A549 (cell line): ENCODE measurements at regions not wholly inside any gene's neighbourhood (a gene's known extent, or its start where the extent isn't known, plus 50 kb on each side); places are given as distances from the start of the nearest gene placed in this dataset.
A peak's percentile ranks its signal among the peaks of the same experiment; 100 is the strongest.

Experiments
- CHD2 ChIP-seq: fragments of 150-350 bp; IDR thresholded peaks from 2 replicates; pipeline ENCODE4 v1.6.1; 2014; ENCODE audit warnings: low read length; ENCODE audit not compliant: partially characterized antibody
- CHD4 ChIP-seq: fragments of 200-600 bp; sonication (generic); IDR thresholded peaks from 2 replicates; pipeline ENCODE4 v1.6.1; 2016; ENCODE audit warnings: antibody characterized with exemption, mild to moderate bottlenecking, borderline replicate concordance
- E2F6 ChIP-seq: IDR thresholded peaks from 2 replicates; pipeline ENCODE4 v1.6.1; 2012; ENCODE audit warnings: low read depth, borderline replicate concordance
- EP300 ChIP-seq, 2 experiments: fragments of >200 bp; sonication (Bioruptor Twin); formaldehyde crosslinking; IDR thresholded peaks; 2 replicates in 1 of 2; 3 replicates in 1 of 2; pipeline ENCODE4 v1.6.1; 2016 to 2017
- ESRRA ChIP-seq: fragments of 150-350 bp; IDR thresholded peaks from 2 replicates; pipeline ENCODE4 v1.6.1; 2014; ENCODE audit warnings: mild to moderate bottlenecking, low read length, borderline replicate concordance
- FOSB ChIP-seq: fragments of 250-450 bp; sonication (Bioruptor Pico); IDR thresholded peaks from 2 replicates; pipeline ENCODE4 v1.5.0; 2020; ENCODE audit warnings: mild to moderate bottlenecking, moderate library complexity
- HDAC2 ChIP-seq: fragments of 200-600 bp; sonication (generic); IDR thresholded peaks from 2 replicates; pipeline ENCODE4 v1.6.1; 2016
- HEYL ChIP-seq: fragments of 250-450 bp; sonication (Bioruptor Pico); IDR thresholded peaks from 2 replicates; pipeline ENCODE4 v1.8.0; 2021; ENCODE audit warnings: mild to moderate bottlenecking, moderate library complexity
- HMGXB4 ChIP-seq: fragments of 250-450 bp; sonication (Bioruptor Pico); IDR thresholded peaks from 2 replicates; pipeline ENCODE4 v1.5.0; 2021; ENCODE audit warnings: mild to moderate bottlenecking, moderate library complexity, borderline replicate concordance
- HOXA7 ChIP-seq: fragments of 250-450 bp; sonication (Bioruptor Pico); IDR thresholded peaks from 2 replicates; pipeline ENCODE4 v1.5.0; 2020; ENCODE audit warnings: mild to moderate bottlenecking, moderate library complexity
- HOXB13 ChIP-seq: fragments of 250-450 bp; sonication (Bioruptor Pico); IDR thresholded peaks from 2 replicates; pipeline ENCODE4 v1.5.0; 2020; ENCODE audit warnings: low read depth, mild to moderate bottlenecking, moderate library complexity
- HOXB5 ChIP-seq: fragments of 250-450 bp; sonication (Bioruptor Pico); IDR thresholded peaks from 2 replicates; pipeline ENCODE4 v1.5.0; 2020; ENCODE audit warnings: mild to moderate bottlenecking, moderate library complexity
- JUN ChIP-seq, 2 experiments: fragments of >200 bp; sonication (Bioruptor Twin); formaldehyde crosslinking; IDR thresholded peaks; 2 replicates in 1 of 2; 3 replicates in 1 of 2; pipeline ENCODE4 v1.6.1; 2016 to 2017
- KDM1A ChIP-seq: fragments of 200-600 bp; sonication (generic); IDR thresholded peaks from 2 replicates; pipeline ENCODE4 v1.6.1; 2016; ENCODE audit warnings: low read depth, mild to moderate bottlenecking
- KDM5A ChIP-seq: fragments of 200-600 bp; sonication (generic); IDR thresholded peaks from 2 replicates; pipeline ENCODE4 v1.6.1; 2016; ENCODE audit warnings: antibody characterized with exemption, mild to moderate bottlenecking
- MAZ ChIP-seq: fragments of 150-350 bp; IDR thresholded peaks from 2 replicates; pipeline ENCODE4 v1.6.1; 2014; ENCODE audit warnings: antibody characterized with exemption, low read depth, low read length, borderline replicate concordance
- MYC ChIP-seq: IDR thresholded peaks from 2 replicates; pipeline ENCODE4 v1.6.1; 2012; ENCODE audit warnings: mild to moderate bottlenecking, inconsistent platforms, low read length, improper control_type of control experiment, borderline replicate concordance
- NFE2L2 ChIP-seq: fragments of 150-350 bp; conservative IDR thresholded peaks from 2 replicates; pipeline ENCODE4 v1.6.1; 2014; ENCODE audit warnings: low read length
- PHF8 ChIP-seq: fragments of 200-600 bp; sonication (generic); IDR thresholded peaks from 2 replicates; pipeline ENCODE4 v1.6.1; 2016; ENCODE audit warnings: low read depth, mild to moderate bottlenecking, antibody characterized with exemption, moderate library complexity, borderline replicate concordance
- POLR2A ChIP-seq: IDR thresholded peaks from 2 replicates; pipeline ENCODE4 v1.6.1; 2012; ENCODE audit warnings: mild to moderate bottlenecking, low read length
- RARB ChIP-seq: fragments of 250-450 bp; sonication (Bioruptor Pico); IDR thresholded peaks from 2 replicates; pipeline ENCODE4 v1.8.0; 2021; ENCODE audit warnings: mild to moderate bottlenecking, moderate library complexity
- RCOR1 ChIP-seq: fragments of 150-350 bp; IDR thresholded peaks from 2 replicates; pipeline ENCODE4 v1.6.1; 2014; ENCODE audit warnings: antibody characterized with exemption, low read length, low read depth
- RFX5 ChIP-seq: fragments of 450-650 bp; IDR thresholded peaks from 2 replicates; pipeline ENCODE4 v1.7.1; 2014; ENCODE audit warnings: antibody characterized with exemption, mild to moderate bottlenecking, moderate library complexity
- RNF2 ChIP-seq: fragments of 200-600 bp; sonication (generic); IDR thresholded peaks from 2 replicates; pipeline ENCODE4 v1.6.1; 2016; ENCODE audit warnings: low read depth, mild to moderate bottlenecking, antibody characterized with exemption, moderate library complexity, borderline replicate concordance
- SMC3 ChIP-seq: fragments of >200 bp; sonication (Bioruptor Twin); formaldehyde crosslinking; IDR thresholded peaks from 3 replicates; pipeline ENCODE4 v1.6.1; 2018; ENCODE audit warnings: inconsistent platforms
- TFCP2L1 ChIP-seq: fragments of 250-450 bp; sonication (Bioruptor Pico); IDR thresholded peaks from 2 replicates; pipeline ENCODE4 v1.5.0; 2021; ENCODE audit warnings: mild to moderate bottlenecking
- TP53 ChIP-seq: fragments of 250-450 bp; sonication (Bioruptor Pico); IDR thresholded peaks from 2 replicates; pipeline ENCODE4 v1.5.0; 2021; ENCODE audit warnings: mild to moderate bottlenecking, moderate library complexity
- USF2 ChIP-seq: fragments of 450-650 bp; IDR thresholded peaks from 2 replicates; pipeline ENCODE4 v1.6.1; 2014; ENCODE audit warnings: antibody characterized with exemption
- ZFP36 ChIP-seq: fragments of 450-650 bp; IDR thresholded peaks from 2 replicates; pipeline ENCODE4 v1.6.1; 2014; ENCODE audit warnings: borderline replicate concordance; ENCODE audit not compliant: partially characterized antibody
- TF ChIP-seq, protein P1 (sequence below): fragments of 250-450 bp; sonication (Bioruptor Pico); IDR thresholded peaks from 2 replicates; pipeline ENCODE4 v1.5.0; 2020; ENCODE audit warnings: low read depth, mild to moderate bottlenecking, moderate library complexity
- TF ChIP-seq, protein P2 (sequence below): fragments of 150-350 bp; IDR thresholded peaks from 2 replicates; pipeline ENCODE4 v1.6.1; 2014; ENCODE audit warnings: low read depth, mild to moderate bottlenecking, low read length
- TF ChIP-seq, protein P3 (sequence below): IDR thresholded peaks from 2 replicates; pipeline ENCODE4 v1.6.1; 2012
- TF ChIP-seq, protein P4 (sequence below): fragments of 200-600 bp; sonication (generic); IDR thresholded peaks from 2 replicates; pipeline ENCODE4 v1.6.1; 2016; ENCODE audit warnings: antibody characterized with exemption, mild to moderate bottlenecking, moderate library complexity
- TF ChIP-seq, protein P5 (sequence below): IDR thresholded peaks from 2 replicates; pipeline ENCODE4 v1.6.1; 2012

DNA sequence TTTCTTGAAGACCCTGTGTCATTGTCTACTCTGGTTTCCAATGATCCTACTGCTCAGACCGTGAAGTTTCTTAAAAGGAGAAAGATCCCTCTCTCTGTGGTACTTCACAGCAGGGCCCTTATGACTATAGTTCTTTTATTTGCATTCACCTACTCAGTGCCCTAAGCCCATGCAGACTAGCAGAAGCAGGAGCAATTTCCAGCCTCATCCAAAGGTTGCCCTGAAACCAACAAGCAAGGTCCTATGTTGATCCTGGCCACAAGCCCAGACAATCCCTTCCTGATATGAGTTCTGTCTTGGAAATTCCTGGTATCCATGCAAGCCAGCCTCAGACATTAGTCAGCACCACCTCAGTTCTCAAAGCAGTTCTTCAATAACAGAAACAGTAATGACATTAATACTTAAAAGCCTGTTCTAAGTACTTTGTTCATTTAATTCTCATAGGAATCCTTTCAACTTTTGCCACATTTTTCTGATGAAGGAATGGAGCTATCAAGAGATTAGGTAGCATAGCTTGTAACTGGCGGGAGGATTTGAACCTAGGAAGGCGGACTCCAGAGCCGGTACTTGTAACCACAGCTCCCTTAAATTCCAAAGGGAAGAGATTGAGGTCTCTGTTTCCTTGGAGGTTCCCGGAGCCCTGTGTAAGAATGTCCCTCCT is 58.1 kb upstream of the ST8SIA6 start (continued):
- TF ChIP-seq, protein P1, sequence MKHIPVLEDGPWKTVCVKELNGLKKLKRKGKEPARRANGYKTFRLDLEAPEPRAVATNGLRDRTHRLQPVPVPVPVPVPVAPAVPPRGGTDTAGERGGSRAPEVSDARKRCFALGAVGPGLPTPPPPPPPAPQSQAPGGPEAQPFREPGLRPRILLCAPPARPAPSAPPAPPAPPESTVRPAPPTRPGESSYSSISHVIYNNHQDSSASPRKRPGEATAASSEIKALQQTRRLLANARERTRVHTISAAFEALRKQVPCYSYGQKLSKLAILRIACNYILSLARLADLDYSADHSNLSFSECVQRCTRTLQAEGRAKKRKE, result no peak
- no peak for TF ChIP-seq MAZ
- TF ChIP-seq RNF2, result no peak
- no peak for TF ChIP-seq CHD4
- TF ChIP-seq RFX5, result no peak
- no peak for TF ChIP-seq MYC
- TF ChIP-seq HOXB5 (CRISPR knock-in tag), result no peak
- TF ChIP-seq, protein P2, sequence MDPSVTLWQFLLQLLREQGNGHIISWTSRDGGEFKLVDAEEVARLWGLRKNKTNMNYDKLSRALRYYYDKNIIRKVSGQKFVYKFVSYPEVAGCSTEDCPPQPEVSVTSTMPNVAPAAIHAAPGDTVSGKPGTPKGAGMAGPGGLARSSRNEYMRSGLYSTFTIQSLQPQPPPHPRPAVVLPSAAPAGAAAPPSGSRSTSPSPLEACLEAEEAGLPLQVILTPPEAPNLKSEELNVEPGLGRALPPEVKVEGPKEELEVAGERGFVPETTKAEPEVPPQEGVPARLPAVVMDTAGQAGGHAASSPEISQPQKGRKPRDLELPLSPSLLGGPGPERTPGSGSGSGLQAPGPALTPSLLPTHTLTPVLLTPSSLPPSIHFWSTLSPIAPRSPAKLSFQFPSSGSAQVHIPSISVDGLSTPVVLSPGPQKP, result no peak
- no peak for TF ChIP-seq ZFP36
- TF ChIP-seq, protein P3, sequence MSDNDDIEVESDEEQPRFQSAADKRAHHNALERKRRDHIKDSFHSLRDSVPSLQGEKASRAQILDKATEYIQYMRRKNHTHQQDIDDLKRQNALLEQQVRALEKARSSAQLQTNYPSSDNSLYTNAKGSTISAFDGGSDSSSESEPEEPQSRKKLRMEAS, result peak; percentile 41
- TF ChIP-seq POLR2A, result no peak
- no peak for TF ChIP-seq HEYL (CRISPR knock-in tag)
- no peak for TF ChIP-seq KDM1A
- TF ChIP-seq FOSB (CRISPR knock-in tag), result no peak
- no peak for TF ChIP-seq TP53
- no peak for TF ChIP-seq TFCP2L1
- TF ChIP-seq USF2, result no peak
- TF ChIP-seq, protein P4, sequence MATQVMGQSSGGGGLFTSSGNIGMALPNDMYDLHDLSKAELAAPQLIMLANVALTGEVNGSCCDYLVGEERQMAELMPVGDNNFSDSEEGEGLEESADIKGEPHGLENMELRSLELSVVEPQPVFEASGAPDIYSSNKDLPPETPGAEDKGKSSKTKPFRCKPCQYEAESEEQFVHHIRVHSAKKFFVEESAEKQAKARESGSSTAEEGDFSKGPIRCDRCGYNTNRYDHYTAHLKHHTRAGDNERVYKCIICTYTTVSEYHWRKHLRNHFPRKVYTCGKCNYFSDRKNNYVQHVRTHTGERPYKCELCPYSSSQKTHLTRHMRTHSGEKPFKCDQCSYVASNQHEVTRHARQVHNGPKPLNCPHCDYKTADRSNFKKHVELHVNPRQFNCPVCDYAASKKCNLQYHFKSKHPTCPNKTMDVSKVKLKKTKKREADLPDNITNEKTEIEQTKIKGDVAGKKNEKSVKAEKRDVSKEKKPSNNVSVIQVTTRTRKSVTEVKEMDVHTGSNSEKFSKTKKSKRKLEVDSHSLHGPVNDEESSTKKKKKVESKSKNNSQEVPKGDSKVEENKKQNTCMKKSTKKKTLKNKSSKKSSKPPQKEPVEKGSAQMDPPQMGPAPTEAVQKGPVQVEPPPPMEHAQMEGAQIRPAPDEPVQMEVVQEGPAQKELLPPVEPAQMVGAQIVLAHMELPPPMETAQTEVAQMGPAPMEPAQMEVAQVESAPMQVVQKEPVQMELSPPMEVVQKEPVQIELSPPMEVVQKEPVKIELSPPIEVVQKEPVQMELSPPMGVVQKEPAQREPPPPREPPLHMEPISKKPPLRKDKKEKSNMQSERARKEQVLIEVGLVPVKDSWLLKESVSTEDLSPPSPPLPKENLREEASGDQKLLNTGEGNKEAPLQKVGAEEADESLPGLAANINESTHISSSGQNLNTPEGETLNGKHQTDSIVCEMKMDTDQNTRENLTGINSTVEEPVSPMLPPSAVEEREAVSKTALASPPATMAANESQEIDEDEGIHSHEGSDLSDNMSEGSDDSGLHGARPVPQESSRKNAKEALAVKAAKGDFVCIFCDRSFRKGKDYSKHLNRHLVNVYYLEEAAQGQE, result no peak
- TF ChIP-seq HOXB13 (CRISPR knock-in tag), result no peak
- TF ChIP-seq EP300 (IDR thresholded peaks at IDR 0.05), result peak in 1 of 2 experiments; percentile 59; a peak in 1 of 5 replicates
- no peak for TF ChIP-seq HMGXB4 (CRISPR knock-in tag)
- no peak for TF ChIP-seq RCOR1
- no peak for TF ChIP-seq PHF8
- TF ChIP-seq NFE2L2, result no peak
- no peak for TF ChIP-seq HDAC2
- no peak for TF ChIP-seq ESRRA
- no peak for TF ChIP-seq RARB (CRISPR knock-in tag)
- TF ChIP-seq SMC3, result no peak
- peak; percentile 36; the same call in 1 of the 2 replicates for TF ChIP-seq HOXA7
- TF ChIP-seq, protein P5, sequence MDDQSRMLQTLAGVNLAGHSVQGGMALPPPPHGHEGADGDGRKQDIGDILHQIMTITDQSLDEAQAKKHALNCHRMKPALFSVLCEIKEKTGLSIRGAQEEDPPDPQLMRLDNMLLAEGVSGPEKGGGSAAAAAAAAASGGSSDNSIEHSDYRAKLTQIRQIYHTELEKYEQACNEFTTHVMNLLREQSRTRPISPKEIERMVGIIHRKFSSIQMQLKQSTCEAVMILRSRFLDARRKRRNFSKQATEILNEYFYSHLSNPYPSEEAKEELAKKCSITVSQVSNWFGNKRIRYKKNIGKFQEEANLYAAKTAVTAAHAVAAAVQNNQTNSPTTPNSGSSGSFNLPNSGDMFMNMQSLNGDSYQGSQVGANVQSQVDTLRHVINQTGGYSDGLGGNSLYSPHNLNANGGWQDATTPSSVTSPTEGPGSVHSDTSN, result no peak
- no peak for TF ChIP-seq KDM5A
- TF ChIP-seq E2F6, result no peak
- TF ChIP-seq JUN (IDR thresholded peaks at IDR 0.05), result peak; percentile 21 to 66; a peak in 3 of 5 replicates
- TF ChIP-seq CHD2, result no peak
